OCI-M2 (cell line): ENCODE measurements at regions not wholly inside any gene's neighbourhood (a gene's known extent, or its start where the extent isn't known, plus 50 kb on each side); places are given as distances from the start of the nearest gene placed in this dataset.

Experiments used
- DNase-seq: peaks from one replicate; lab custom pipeline; 2025; ENCODE audit not compliant: unreplicated experiment; lab: John Stamatoyannopoulos, UW

DNA sequence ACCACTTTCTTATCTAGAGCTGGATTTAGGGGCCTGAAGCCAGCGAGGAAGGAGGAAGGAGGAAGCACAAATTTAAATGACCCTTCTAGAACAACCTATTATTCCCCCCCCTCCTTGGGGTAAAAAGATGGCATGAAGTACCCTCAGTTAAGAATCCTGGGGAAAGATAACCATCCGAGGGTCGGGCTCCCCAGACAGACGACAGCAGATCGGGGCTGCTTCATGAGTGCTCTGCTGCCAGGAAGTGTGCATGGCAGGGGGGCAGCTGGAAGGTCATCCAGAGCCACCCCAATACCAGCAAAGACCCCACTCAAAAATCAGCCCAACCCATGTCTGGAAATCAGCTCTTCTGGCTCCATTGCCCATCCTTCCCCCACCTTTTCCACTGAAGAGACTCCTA is 207.5 kb downstream of the CTTN start:
- DNase-seq, result no peak

DNA sequence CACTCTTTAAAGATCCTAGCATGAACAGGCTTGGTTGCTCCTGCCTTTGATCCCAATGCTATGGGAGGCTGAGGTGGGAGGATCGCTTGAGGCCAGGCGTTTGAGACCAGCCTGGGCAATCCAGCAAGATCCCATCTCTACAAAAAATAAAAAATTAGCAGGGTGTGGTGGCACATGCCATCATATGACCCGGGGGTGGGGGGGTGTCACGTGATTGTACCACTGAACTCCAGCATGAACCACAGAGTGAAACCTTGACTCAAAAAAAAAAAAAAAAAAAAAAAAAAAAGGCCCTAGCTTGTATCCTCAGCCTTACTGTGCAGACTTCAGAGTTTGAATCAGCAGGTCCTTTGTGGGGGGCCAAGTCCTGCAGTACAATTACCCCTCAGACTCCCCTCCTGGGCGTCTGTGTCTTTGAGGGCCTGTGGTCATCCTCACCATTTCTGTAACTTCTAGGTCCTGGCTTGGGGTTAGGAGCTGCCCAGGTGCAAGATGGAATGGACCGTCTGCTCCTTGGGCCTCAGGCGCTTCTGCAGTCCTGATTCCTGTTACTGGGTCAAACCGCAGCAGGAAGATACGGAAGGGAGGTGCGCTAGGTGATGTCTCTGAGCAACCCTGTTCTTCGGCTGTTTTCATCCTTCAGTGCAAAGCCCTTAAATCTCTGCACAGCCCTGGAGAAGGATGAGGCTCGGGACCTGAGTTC is 208.1 kb downstream of the CTTN start:
- no peak for DNase-seq

DNA sequence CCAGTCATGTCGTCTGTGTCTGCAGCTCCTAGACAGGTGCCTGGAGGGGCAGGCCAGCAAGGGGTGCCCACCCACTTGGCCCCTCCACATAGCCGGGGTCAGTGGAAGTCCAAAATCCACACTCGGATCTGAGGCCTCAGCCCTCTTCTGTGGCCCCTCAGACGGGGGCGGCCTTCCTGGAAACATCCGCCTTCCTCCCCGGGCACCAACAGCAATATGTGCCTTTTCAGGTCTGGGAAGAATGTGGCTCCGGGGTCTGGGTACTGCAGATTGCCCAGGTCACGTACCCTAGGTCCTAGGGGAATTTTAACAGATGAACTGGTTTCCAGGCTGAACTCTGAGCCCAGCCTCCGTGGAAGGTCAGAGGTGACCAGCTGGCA is 208.6 kb downstream of the CTTN start:
- DNase-seq, result no peak

DNA sequence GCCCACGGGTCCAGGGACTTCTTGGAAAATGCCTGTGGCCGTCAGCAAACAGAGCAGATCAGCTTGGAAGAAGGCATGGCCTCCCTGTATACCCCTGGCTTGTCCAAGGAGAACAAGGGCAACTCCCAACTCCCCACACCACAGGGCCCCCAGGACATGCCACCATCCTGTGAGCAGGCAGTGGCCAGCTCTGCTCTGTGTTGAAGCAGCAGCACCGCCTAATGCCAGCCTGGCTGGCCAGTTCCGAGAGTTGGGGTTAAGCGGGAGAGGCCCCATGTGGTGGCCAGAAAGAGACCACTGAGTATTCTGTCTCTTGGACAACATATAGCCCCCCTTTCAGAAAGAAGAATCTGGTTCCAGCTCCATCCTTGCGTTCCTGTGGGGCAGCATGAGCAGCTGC is 209.2 kb downstream of the CTTN start:
- DNase-seq, result no peak

DNA sequence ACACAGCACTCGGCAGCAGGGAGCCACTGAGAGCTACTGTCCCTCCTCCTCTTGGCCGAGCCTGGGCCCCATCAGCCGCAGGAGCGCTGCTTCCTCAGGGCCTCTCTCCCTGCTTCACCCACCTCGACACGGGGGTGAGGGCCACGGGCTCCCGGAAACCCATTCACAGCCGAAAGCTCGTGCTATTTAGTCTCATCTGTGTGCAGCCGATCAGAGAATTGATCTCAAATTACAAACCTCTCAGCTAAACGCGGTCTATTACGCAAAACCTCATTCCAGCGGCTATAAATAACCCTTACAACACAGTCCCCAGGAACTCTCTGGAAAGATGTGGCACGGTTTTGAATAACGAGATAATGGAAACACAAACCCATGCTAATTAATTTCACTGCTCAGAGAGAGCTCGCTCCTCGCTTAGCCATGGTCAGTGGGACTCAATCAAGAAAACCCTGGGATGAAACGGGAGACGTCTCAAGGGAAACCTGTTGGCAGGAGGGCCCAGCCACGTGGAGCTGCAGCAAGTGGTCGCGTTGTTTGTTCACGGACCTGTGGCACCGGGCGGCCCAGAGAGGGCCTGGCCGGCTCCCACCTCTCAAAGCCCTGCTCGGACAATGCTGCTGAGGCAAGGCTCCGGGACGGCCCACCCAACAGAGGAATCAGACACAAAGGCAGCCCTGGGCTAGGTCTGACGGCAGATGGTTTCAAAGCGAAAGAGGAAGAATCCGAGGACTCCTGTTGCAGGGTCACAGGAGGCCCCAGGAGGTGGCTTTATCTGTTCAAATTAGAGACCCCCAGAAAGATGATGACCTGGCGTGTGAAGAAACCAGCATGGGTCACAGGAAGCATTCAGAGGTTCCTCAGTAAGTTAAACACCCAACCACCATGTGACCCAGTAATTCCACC is 210.5 kb downstream of the CTTN start:
- no peak for DNase-seq

DNA sequence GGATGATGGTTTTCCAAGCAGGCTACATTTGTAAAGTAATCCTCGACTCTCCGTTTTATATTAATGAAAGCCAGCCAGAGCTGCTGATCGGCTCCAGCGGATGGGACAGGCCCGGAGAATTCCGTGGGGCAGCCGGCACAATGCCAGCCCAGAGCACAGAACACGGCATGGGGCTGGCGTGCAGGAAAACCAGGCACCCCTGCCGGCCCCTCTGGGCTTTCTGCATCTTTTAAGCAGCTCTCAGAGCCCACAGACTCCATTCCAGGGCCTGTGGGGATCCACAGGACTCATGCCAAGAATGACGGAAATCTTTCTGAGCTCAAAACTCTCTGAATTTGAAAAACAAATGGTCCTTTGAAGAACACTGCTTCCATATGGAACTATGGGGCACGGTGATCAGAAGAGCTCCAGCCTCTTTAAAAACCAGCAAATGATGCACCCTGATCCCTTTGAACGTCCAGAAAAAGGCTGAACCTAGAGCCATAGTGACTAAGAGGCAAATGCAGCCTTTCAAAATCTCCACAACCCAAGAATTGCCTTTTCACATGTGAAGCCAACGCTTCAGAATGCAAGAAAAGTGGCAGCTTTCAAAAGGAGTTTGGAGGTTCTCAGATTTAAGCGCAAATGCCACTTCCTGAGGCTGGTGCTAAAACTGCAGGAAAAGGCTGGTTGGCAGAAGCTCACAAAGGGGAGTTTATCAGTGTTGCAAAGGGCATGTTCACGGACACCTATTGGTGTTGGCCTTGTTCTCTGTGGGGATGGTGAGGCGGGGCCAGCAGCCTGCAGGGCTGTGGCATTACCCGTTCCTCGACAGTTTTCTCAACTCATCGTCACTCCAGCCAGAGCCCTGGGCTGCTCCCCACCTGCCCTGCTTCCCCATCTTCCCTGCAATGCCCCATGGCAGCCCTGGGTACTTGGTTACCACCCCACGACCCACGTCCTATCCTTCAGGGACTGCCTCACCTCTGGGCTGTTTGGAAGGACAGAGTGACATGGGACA is 212.5 kb downstream of the CTTN start:
- no peak for DNase-seq

DNA sequence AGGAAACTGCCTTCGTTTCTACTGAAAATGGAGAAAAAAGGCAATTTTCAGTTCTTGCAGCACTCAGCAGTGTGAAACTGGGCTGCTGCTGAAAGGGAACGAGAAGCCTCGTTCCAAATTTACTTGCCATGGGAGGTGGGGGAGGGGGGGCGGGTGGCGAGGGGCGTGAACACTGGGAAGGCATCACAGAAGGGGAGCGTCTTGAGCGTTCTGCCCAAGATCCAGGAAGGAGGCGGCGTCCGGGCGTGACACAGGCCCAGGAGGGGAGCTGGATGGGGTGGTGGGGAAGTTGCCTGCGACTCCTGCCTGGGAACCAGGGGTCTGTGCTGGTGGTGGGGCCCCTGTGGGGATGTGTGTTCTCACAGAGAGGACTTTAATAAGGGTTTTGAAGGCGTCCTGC is 213.5 kb downstream of the CTTN start:
- no peak for DNase-seq

DNA sequence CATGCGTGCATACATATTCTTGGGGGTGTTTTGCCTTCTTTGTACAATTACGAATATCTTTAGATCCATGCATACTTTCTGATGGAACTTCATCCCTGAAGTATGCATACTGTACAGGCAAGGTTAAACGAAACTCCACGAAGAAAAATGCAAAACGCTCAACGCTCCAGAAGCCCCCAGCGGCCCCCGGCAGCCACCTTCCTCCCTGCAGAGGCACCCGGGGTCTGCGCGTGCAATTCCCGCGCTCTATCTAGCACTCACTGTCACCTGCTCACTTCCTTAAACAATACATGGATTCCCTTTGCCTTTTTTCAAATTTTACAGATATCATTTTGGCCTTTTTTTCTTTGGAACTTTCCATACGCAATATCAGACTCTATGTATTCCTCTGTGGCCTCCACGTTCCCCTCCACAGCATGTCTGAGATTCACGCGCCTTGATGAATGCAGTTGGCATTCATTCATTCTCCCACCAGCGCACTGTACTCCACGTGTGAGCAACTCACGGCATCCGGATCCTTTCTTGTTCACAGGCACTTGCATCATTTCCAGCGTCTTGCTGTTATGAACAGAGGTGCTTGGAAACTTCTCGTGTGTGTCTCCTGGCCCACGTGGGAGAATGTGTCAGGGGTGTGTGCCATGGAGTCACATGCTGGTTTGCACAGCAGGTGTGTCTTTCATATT is 214.3 kb downstream of the CTTN start:
- no peak for DNase-seq

DNA sequence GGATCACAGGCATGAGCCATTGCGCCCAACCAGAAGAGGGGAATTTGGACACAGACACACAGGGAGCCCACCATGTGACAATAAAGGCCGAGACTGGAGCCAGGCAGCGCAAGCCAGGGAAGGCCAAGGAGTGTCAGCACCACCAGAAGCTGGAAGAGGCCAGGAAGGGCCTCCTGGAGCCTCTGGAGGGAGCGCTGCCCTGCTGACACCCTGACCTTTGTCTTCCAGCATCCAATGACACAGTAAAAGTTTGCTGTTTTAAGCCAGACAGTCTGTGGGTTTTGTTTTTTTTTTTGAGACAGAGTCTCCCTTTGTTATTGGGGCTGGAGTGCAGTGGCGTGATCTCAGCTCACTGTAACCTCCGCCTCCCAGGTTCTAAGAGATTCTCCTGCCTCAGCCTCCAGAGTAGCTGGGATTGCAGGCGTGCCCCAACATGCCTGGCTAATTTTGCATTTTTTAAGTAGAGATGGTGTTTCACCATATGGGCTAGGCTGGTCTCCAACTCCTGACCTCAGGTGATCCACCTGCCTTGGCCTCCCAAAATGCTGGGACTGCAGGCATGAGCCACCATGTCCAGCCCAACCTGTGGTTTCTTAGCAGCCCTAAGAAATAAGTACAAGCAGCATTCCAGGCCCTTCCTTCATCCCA is 215.8 kb downstream of the CTTN start:
- no peak for DNase-seq

DNA sequence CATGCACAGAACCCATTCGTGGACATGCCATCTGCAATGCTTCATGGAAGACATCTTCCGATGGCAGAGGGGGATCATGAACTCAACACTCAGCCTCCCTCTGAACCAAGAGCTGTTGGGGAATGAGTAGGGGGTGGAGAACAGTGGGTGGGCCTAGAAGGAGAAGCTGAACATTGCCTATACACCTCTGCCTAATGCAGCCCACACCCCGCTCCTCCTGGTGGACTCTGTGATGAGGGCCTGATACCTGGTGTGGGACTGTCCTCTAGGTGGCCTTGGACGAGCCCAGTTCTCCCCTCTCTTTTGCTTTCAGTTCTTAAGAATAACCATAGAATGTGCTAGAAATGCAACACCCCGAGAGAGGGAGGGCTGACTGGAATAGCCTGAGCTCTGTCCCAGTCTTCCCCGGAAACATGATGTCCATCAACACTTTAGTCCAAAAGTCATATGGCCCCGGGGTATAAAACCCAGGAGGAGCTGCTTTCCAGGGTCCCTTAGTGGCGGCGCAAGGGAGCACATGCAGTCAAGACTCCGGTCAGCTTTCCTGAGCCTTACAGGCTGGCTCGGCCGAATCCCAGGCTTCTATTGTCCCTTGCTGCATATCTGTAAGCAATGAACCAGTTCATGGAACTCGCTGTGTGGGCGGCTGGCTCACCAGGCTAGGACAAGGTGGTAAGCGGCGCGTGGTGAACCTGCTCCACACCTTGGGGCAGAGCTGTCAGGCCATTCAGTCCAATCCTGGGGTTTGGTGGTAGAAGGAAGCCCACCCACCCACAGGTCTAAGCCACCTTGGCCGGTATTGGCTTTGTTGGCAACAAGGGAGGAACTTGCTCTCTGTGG is 216.9 kb downstream of the CTTN start:
- no peak for DNase-seq

DNA sequence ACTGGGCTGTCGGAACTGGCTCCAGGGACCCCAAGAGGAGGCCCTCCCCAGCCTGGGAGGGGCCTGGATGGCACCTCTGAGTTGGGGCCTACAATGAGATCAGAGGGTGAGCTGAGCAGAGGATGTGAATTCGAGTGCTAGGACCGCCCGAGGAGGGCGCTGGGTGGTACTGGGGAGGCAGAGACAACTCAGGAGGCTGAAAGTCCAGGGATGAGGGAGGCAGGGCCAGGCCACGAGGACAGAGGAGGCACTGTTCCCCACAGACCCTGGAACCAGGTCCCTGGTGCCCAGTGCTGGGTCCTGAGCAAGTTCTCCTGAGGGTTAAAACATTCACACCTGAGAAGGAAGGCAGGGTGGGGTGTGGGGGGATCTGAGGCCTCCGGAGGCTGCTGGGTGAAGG is 218.0 kb downstream of the CTTN start:
- DNase-seq, result no peak

DNA sequence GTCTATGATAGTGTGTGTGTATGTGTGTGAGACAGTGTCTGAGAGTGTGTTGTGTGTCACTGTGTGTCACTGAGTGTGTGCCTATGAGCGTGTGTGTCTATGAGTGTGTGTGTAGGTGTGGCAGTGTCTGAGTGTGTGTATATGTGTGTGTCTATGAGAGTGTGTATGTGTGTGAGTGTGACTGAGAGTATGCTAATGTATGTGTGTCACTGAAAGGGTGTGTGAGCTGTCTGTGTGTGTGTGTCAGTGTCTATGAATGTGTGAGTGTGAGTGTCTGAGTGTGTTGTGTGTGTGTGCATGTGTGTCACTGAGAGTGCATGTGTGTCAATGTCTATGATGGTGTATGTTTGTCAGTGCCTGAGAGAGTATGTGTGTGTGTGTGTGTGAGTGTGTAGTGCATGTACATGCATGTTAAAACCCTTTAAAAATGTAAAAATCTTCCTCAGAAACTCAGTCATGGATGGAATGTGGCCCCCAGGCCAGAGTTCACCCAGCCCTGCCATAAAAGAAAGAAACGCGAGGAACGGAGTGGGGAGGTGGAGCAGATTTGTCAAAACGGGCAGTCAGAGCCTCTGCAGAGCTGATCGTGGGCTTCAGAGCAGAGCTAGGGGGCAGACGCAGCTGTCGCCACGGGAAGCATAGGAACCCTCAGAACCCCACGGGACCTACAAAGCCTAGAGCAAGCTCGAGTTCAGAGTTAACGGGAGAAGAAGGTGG is 218.8 kb downstream of the CTTN start:
- no peak for DNase-seq

DNA sequence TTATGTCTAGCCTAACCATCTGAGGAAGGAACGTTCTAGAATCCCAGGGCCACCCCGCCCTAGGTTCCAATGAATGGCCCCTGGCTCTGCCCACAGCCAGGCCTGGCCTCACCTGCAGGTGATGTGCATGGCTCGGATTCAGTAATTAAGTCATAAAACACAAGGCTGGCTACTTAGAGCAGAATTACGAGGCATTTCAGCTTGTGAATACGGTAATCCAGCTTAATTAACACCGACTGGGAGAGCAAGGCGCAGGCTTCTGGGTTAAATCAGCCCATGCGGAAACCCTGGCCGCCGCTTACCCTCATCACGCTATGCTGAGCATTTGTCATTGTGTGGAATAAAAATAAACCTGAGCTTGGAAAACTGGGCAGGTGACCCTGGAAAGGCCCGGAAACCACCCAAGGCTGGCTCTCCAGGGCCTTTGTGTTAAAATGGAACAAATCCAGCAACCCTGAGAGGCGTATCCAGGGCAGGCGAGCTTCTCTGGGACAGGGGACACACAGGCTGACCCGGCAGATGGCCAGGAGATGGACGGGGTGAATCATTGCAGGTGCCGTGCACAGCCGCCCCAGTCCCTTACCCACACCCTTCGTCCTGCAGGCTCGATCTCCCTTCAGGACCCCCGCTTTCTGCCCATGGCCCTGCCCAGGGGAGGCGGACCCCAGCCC is 220.2 kb downstream of the CTTN start:
- no peak for DNase-seq

DNA sequence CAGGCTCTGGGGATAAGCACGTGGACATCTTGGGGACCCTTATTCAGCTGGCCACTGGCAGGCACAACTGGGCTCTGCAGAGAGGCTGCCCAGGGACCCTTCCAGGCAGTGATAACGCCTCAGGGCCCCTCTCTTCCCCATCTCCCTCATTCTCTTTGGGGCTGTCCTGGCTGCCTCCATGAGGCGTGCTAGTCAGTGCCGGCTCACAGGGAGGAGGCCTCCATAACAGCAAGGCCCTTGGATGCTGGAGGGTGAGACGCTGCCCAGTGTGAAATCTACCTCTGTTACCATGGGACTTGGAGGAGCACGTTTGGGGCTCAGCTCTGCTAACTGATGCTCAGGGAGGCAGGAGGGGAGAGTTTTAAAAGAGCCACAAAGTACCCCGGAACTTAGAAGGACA is 221.3 kb downstream of the CTTN start:
- DNase-seq, result no peak

DNA sequence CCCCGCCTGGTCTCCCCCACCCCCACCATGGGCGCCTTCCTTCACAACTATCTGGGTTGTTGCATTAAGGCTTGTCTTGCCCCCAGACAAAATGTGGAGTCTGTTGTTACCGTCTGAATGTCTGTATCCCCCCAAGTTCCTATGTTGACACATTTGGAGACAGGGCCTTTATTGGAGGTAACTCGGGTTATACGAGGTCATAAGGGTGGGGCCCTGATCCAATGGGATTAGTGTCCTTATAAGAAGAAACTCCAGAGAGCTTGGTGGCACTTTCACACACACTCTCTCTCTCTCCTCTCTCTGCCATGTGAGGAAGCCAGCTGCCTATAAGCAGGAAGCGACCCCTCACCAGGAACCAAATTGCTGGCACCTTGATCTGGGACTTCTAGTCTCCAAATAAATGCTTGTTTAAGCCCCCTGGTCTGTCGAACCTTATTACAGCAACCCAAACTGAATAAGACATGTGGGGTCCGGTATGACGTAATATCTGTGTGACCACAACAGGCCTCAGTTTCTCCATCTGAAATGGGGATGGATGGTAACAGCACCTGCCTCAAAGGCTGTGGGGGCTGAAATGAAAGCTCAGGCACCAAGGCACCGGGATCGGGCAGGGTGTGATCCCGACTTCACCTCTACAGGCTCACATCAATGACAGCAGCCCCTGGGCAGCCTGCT is 222.3 kb downstream of the CTTN start:
- no peak for DNase-seq

DNA sequence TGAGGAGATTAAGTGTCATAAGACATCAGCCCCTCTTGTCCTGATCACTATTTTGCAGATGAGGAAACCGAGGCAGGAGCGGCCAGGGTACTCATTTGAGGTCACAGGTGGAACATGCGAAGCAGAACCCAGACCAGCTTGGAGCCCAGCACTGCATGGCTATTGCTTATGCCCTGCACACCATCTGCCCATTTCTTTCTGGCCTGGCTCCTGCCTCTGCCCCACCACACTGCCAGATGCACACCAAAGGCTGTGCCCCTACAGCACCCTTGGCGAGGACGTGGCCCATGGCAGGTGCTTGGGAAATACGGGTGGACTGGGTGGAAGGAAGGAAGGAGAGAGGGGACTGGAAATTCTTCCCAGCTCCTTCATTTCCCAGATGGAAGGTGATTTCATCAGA is 222.9 kb downstream of the CTTN start:
- DNase-seq, result no peak

DNA sequence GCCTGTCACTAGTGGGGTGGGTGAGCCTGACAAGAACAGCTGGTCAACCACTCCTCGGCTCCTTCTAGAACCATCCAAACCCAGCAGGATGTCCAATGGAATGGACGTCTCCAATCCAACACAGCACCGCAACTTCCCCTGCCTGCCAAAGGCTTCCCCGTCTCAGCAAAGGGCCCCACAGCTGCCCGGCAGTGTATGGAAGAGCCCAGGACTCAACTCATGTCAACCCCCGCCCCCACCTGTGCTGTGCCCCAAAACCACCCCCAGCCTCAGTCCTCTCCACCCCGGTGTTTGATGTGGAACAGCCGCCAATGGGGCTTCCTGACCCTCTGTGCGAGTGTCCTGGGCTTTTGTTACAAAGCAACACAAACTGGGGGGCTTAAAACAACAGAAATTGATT is 223.8 kb downstream of the CTTN start:
- no peak for DNase-seq
